C4-2B (cell line): ENCODE measurements at regions not wholly inside any gene's neighbourhood (a gene's known extent, or its start where the extent isn't known, plus 50 kb on each side); places are given as distances from the start of the nearest gene placed in this dataset.

Experiments
- ZFX ChIP-seq: fragments of 450-650 bp; IDR thresholded peaks from 2 replicates; pipeline ENCODE4 v1.6.1; 2017
- TF ChIP-seq, protein P1 (sequence below): fragments of 450-650 bp; conservative IDR thresholded peaks from 2 replicates; pipeline ENCODE4 v1.5.1; 2017; ENCODE audit warnings: mild to moderate bottlenecking

DNA sequence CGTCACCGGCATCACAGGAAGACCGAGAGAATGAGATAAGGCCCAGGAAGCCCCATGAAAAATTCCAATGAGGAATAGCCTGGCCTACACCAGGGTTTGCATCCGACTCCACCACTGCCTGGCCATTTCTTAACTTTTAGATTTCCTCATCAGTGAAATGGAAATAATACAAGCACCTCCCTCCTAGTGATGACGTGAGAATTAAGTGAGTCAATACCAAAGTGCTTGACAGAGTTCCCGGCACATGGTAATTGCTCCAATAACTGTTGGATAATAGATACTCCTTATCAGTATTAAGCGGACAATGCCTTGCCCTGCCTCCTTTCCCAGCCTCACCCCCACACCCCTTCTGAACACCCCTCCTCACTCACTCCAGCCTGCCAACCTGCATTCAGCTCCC, 105.4 kb downstream of the TLE3 start:
- TF ChIP-seq, protein P1, sequence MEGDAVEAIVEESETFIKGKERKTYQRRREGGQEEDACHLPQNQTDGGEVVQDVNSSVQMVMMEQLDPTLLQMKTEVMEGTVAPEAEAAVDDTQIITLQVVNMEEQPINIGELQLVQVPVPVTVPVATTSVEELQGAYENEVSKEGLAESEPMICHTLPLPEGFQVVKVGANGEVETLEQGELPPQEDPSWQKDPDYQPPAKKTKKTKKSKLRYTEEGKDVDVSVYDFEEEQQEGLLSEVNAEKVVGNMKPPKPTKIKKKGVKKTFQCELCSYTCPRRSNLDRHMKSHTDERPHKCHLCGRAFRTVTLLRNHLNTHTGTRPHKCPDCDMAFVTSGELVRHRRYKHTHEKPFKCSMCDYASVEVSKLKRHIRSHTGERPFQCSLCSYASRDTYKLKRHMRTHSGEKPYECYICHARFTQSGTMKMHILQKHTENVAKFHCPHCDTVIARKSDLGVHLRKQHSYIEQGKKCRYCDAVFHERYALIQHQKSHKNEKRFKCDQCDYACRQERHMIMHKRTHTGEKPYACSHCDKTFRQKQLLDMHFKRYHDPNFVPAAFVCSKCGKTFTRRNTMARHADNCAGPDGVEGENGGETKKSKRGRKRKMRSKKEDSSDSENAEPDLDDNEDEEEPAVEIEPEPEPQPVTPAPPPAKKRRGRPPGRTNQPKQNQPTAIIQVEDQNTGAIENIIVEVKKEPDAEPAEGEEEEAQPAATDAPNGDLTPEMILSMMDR = no peak
- no peak for TF ChIP-seq ZFX
